Fibroblast of lung (primary cell): ENCODE measurements at regions not wholly inside any gene's neighbourhood (a gene's known extent, or its start where the extent isn't known, plus 50 kb on each side); places are given as distances from the start of the nearest gene placed in this dataset.

Experiments used
- CTCF ChIP-seq, 2 donors: IDR thresholded peaks in 1 of 2; conservative IDR thresholded peaks in 1 of 2; 1 replicate in 1 of 2; 2 replicates in 1 of 2; pipeline ENCODE4 v1.5.1; 2011 to 2012; ENCODE audit warnings: low read length in 2 of 2, control low read depth in 1 of 2, inconsistent platforms in 1 of 2, low read depth in 1 of 2, mild to moderate bottlenecking in 1 of 2
- EZH2 ChIP-seq: IDR thresholded peaks from 2 replicates; pipeline ENCODE4 v1.5.1; 2012; ENCODE audit warnings: low read length, control low read depth, mild to moderate bottlenecking; ENCODE audit errors: missing control alignments

DNA sequence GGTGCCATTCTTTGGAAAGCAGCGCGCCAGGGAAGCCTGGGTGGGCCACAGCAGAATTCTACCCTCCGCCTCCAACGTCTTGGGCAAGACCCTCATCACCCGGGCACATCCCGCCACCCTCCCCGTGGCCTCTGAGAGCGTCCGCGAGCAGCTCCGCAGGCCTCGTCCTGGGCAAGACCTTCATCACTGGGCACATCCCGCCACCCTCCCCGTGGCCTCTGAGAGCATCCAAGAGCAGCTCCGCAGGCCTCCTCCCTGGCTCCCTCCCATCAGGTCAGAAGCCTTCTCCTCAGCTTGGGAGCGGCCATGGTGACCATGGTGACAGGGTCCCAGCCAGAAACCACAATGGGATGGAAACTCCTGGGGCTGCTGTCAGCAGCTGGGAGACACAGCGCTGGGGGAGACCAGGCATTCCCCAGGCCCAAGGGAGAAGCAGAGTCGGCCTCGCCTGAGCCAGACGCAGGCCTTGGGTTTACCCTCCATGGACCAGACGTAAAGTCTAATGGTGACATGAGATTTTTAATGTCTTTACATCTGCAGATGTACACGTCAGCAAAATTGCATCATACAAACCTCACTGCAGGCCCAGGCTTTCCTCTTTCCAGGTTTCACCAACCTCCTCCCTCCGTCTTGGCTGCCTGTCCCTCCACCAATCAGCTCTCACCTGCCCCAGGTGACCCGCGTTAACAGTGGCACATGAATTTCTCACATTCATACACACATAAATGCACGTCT lies 55.1 kb upstream of the PPP2R2D start:
- TF ChIP-seq CTCF (conservative IDR thresholded peaks at IDR 0.05 in 1 of 2, IDR thresholded peaks at IDR 0.05 in 1 of 2; ENCODE audit: low read depth in 1 of 2, low read length in 2 of 2) (no peak), EZH2 (no peak)
